GM10248 (cell line): ENCODE measurements at regions not wholly inside any gene's neighbourhood (a gene's known extent, or its start where the extent isn't known, plus 50 kb on each side); places are given as distances from the start of the nearest gene placed in this dataset.
"Not testable (repeated sequence)": the region's sequence is repeated elsewhere in the genome, so short reads cannot be mapped to it uniquely, and the experiment has no call there.

Experiments used
- CTCF ChIA-PET: fragments of 300-600 bp; sonication (Branson Sonifier 250); formaldehyde crosslinking; extraction: SDS; loops from one replicate; lab custom pipeline; 2021; ENCODE audit warnings: antibody characterized with exemption; lab: Yijun Ruan, JAX
- POLR2A ChIA-PET: fragments of 350-650 bp; sonication (Branson Sonifier 250); formaldehyde crosslinking; extraction: SDS; loops from one replicate; lab custom pipeline; 2020; ENCODE audit warnings: antibody characterized with exemption; lab: Yijun Ruan, JAX
- DNase-seq: peaks from one replicate; pipeline ENCODE4 v3.0.0; 2012; ENCODE audit errors: extremely low spot score
- TF ChIP-seq, protein P1 (sequence below): IDR thresholded peaks from 2 replicates; pipeline ENCODE4 v1.5.1; 2012; ENCODE audit warnings: mild to moderate bottlenecking, low read depth; ENCODE audit errors: extremely low read depth, missing control alignments, control extremely low read depth

DNA sequence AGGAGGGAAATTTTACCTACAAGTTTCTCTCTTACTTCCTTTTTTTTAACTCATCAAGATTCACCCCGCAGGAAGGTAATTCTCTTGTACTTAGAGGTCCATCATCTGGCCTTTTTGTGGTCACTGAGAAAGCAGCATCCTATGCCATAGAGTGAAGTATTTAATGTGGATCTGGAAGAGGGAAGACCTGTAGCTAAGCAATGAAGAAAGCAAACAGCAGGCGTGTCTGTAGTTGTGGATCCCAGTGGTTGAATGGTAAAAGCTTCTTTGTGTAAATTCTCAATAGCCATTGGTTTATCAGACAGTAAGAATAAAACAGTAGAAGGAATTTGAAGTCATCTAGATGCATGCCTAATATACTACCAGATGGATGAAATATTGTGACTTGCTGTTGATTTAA lies 196.4 kb downstream of the ANKRD7 start:
- TF ChIP-seq, protein P1, sequence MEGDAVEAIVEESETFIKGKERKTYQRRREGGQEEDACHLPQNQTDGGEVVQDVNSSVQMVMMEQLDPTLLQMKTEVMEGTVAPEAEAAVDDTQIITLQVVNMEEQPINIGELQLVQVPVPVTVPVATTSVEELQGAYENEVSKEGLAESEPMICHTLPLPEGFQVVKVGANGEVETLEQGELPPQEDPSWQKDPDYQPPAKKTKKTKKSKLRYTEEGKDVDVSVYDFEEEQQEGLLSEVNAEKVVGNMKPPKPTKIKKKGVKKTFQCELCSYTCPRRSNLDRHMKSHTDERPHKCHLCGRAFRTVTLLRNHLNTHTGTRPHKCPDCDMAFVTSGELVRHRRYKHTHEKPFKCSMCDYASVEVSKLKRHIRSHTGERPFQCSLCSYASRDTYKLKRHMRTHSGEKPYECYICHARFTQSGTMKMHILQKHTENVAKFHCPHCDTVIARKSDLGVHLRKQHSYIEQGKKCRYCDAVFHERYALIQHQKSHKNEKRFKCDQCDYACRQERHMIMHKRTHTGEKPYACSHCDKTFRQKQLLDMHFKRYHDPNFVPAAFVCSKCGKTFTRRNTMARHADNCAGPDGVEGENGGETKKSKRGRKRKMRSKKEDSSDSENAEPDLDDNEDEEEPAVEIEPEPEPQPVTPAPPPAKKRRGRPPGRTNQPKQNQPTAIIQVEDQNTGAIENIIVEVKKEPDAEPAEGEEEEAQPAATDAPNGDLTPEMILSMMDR, result no peak
- no peak for DNase-seq
- ChIA-PET CTCF (no interaction called here), POLR2A (no interaction called here)

DNA sequence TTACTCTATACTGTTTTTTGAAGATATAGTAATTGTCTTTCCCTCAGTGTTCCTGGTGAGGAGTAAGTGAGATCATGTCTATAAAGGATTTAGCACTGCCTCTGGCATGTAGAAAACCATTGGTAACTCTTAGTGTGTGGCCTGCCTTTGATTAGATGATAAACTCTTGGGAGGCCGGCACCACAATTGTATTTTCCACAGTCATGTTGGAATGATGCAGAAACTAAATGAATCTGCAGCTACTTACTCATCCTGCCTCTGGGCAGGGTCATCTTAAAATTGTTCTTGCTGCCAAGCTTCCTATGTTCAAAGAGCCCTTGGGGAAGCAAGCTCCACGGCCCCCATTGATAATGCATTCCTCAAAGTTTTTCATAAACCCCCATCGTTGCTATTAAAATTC lies 204.6 kb downstream of the ANKRD7 start:
- ChIA-PET POLR2A (no interaction called here), CTCF (no interaction called here)
- DNase-seq, result no peak
- TF ChIP-seq, protein P1, result no peak

DNA sequence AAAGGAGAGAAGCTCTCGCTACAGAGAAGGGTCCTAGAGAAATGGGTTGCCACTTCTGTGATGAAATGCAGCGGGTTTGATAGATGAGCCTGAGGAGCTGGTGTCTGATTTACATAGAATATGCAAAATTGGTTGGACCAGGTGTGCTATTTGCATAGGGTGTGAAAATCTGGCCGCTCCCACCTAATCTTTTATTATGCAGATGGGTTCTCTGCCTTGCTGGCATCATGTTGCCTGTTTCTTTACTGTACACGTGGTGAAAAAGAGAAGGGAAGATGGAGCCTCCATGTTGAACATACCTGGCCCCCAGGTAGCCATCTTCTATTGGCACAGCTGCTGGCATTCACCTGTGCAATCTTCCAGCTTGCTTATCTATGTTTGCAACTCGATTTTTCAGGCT lies 212.2 kb downstream of the ANKRD7 start:
- TF ChIP-seq, protein P1, result no peak
- ChIA-PET POLR2A (no interaction called here), CTCF (interaction anchor here (0.8 kb wide), 1 partner anchor 64 kb away, joined by 3 read pairs; no protein-coding TSS in a partner anchor)
- DNase-seq, result no peak

DNA sequence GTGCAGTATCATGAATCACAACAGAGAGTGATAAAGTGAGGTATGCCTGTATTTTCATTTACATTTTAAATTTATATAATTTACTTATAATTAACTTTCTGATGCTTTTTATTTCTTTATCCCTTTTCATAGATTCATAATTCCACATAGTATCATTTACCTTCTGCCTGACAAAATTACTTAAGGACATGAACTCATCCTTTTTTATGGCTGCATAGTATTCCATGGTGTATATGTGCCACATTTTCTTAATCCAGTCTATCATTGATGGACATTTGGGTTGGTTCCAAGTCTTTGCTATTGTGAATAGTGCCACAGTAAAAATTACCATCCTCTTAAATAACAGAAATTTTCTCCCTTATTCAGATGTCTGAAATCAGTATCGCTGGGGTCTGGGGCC lies 224.5 kb downstream of the ANKRD7 start:
- POLR2A ChIA-PET, DNase-seq, CTCF ChIA-PET: not testable (repeated sequence)

DNA sequence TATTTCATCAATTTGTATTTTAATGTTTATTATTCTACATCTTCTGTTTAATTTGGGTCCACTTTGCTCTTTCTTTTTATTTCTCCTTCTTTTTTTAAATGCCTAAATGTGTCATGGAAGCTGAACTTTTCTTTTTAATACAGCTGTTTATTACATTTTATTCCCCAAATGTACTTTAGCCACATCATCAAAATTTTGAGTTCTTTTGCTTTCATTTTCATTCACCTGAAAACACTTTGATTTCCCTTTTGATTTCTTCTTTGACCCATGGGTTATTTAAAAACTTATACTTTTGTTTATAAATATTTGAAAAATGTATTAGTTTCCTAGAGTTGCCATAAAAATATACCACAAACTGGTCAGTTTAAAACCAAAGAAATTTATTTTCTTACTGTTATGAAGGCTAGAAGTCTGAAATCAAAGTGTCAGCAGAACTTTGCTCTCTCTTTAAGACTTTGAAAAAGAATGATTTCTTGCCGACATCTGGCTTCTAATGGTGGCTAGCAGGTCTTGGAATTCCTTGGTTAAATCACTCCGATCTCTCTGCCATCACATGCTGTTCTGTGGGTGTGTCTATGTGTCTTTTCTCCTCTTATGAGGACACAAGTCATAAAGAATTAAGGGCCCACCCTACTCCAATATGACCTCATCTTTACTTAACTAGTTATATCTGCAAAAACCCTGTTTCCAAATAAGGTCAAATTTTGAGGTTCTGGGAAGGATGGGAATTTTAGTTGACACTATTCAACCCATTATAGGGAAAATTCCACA lies 225.5 kb downstream of the ANKRD7 start:
- DNase-seq, result no peak
- POLR2A ChIA-PET, result no interaction called here
- TF ChIP-seq, protein P1, result no peak

DNA sequence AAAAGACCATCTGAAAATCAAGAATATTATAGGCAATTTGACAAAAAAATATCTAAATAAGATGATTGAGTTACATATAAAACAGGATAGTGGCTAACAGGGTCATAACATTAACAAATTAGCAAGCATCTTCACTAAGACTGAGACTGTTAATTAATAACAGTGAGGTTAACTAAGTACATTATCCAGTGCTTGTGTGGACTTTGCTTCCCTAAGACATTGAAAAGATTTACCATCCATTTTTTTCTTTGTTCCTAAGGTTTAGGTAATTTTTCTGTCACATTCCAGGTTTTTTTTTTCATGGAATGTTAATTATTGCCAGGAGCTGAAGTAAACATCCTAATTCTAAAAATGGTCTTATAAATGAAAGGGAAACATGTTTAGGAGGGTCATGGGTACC lies 227.6 kb downstream of the ANKRD7 start:
- TF ChIP-seq, protein P1, result no peak
- DNase-seq, result no peak
- POLR2A ChIA-PET, result no interaction called here
- CTCF ChIA-PET, result interaction anchor here (1.0 kb wide), 1 partner anchor 14 kb away, joined by 5 read pairs; no protein-coding TSS in a partner anchor

More for the DNA sequence above, 225.5 kb downstream of the ANKRD7 start:
- CTCF ChIA-PET, result no interaction called here

DNA sequence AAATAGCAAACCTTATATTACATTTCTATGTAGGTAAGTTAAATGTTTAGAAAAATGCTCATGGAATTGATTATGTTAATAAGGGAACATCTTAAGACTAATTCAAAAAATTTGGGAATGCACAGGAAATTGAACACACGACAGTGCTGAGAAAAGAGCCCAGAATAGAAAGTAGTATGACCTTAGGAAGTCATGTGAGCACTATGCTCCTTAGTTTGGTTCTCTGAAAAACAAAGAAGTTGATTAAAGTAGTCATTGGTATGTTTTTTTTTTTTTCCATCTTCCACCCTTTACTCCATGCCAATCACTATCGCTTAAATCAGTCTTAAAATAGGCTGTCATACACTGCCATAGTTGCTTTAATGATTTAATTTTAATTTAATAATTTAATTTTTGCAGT lies 242.9 kb downstream of the ANKRD7 start:
- TF ChIP-seq, protein P1, result no peak
- POLR2A ChIA-PET, result no interaction called here
- no peak for DNase-seq
- CTCF ChIA-PET, result no interaction called here
